ENCODE measurements at regions not wholly inside any gene's neighbourhood (a gene's known extent, or its start where the extent isn't known, plus 50 kb on each side); places are given as distances from the start of the nearest gene placed in this dataset.

DNA sequence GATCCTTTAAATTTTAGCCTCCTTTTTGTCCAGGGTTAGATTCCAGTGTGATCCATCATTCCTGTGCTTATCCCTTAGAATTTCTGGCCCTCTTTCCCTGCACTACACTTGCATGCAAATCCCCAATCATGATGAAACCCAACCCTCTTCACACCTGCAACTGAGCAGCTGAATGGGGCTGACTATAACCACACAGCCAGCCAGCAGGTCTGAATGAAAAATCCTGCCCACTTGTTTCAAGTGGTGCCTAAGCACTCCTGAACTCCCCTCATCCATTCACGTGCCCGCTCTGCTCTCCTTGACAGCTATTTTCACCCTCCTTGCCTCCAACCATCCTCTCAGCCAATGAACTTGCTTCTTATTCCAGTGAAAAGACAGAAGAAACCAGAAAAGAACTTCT, 80.5 kb upstream of the AFF3 start:
- no peak overlapping the region for H3K27ac ChIP-seq (replicated peaks)
- no peak for DNase-seq (ENCODE audit: low read depth in 1 of 2, low spot score in 1 of 2)
- H3K4me3 ChIP-seq (replicated peaks; ENCODE audit: insufficient read depth, low read length) = no peak overlapping the region
- H3K27me3 ChIP-seq (ENCODE audit: insufficient read depth, poor library complexity, severe bottlenecking) = no peaks in the 10 kb centered on the region
- no peak for TF ChIP-seq POLR2AphosphoS5 (IDR thresholded peaks at IDR 0.05; ENCODE audit: low read depth)
- TF ChIP-seq, protein P1, sequence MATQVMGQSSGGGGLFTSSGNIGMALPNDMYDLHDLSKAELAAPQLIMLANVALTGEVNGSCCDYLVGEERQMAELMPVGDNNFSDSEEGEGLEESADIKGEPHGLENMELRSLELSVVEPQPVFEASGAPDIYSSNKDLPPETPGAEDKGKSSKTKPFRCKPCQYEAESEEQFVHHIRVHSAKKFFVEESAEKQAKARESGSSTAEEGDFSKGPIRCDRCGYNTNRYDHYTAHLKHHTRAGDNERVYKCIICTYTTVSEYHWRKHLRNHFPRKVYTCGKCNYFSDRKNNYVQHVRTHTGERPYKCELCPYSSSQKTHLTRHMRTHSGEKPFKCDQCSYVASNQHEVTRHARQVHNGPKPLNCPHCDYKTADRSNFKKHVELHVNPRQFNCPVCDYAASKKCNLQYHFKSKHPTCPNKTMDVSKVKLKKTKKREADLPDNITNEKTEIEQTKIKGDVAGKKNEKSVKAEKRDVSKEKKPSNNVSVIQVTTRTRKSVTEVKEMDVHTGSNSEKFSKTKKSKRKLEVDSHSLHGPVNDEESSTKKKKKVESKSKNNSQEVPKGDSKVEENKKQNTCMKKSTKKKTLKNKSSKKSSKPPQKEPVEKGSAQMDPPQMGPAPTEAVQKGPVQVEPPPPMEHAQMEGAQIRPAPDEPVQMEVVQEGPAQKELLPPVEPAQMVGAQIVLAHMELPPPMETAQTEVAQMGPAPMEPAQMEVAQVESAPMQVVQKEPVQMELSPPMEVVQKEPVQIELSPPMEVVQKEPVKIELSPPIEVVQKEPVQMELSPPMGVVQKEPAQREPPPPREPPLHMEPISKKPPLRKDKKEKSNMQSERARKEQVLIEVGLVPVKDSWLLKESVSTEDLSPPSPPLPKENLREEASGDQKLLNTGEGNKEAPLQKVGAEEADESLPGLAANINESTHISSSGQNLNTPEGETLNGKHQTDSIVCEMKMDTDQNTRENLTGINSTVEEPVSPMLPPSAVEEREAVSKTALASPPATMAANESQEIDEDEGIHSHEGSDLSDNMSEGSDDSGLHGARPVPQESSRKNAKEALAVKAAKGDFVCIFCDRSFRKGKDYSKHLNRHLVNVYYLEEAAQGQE (IDR thresholded peaks at IDR 0.05; ENCODE audit: insufficient replicate concordance, low read depth) = no peak
- no peak for TF ChIP-seq GABPA (IDR thresholded peaks at IDR 0.05; ENCODE audit: low read depth)
- TF ChIP-seq, protein P2, sequence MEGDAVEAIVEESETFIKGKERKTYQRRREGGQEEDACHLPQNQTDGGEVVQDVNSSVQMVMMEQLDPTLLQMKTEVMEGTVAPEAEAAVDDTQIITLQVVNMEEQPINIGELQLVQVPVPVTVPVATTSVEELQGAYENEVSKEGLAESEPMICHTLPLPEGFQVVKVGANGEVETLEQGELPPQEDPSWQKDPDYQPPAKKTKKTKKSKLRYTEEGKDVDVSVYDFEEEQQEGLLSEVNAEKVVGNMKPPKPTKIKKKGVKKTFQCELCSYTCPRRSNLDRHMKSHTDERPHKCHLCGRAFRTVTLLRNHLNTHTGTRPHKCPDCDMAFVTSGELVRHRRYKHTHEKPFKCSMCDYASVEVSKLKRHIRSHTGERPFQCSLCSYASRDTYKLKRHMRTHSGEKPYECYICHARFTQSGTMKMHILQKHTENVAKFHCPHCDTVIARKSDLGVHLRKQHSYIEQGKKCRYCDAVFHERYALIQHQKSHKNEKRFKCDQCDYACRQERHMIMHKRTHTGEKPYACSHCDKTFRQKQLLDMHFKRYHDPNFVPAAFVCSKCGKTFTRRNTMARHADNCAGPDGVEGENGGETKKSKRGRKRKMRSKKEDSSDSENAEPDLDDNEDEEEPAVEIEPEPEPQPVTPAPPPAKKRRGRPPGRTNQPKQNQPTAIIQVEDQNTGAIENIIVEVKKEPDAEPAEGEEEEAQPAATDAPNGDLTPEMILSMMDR (IDR thresholded peaks at IDR 0.05; ENCODE audit: insufficient read depth, low read length) = no peak

DNA sequence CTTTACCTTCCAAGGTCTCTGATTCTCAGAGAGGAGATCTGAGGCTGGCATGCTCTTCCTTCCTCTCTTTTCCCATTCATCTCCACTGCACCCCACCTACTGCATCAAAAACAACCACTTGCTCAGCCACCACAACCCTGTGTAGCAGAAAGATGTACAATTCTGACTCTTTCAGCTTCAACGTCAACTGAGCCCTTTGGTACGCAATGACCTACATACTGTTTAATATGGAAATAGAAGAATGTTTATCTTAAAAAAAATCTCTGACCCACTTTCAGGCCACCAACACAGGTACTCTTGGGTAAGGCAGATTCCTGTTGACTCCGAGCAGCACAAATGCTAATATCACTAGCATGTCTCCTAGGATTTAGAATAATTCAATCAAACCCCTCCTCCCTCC, 76.2 kb upstream of the AFF3 start:
- TF ChIP-seq GABPA (IDR thresholded peaks at IDR 0.05; ENCODE audit: low read depth) = no peak
- TF ChIP-seq, protein P2 (IDR thresholded peaks at IDR 0.05; ENCODE audit: insufficient read depth, low read length) = no peak
- no peak for TF ChIP-seq SPI1 (IDR thresholded peaks at IDR 0.05; ENCODE audit: borderline replicate concordance, low read depth)
- TF ChIP-seq, protein P1 (IDR thresholded peaks at IDR 0.05; ENCODE audit: insufficient replicate concordance, low read depth) = no peak
- no peak for TF ChIP-seq POLR2AphosphoS5 (IDR thresholded peaks at IDR 0.05; ENCODE audit: low read depth)
- Histone ChIP-seq H3K27ac (replicated peaks) (no peak overlapping the region), H3K27me3 (ENCODE audit: insufficient read depth, poor library complexity, severe bottlenecking) (no peaks in the 10 kb centered on the region), H3K4me3 (replicated peaks; ENCODE audit: insufficient read depth, low read length) (no peak overlapping the region)
- DNase-seq (ENCODE audit: low read depth in 1 of 2, low spot score in 1 of 2) = no peak

DNA sequence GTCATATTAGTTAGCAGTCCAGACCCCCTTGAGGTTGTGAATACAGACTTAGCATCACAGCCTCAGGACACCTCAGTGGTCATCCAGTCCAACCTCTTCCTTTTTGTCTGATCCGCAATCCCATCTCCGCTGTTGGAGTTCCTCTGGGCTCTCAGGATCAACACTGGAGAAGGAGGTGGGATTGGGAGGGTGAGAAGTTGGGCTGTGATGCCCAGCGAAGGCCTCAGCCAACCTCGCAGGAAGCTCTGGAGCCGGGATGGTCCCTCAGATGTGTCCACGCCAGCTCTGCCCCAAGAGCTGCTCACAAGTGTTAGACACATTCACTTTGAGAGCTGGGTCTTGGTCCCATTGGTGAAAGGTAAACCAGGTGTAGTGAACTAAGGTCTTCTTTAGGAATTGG, 74.9 kb upstream of the AFF3 start:
- H3K27ac ChIP-seq (replicated peaks) = no peak overlapping the region
- TF ChIP-seq, protein P1 (IDR thresholded peaks at IDR 0.05; ENCODE audit: insufficient replicate concordance, low read depth) = no peak
- TF ChIP-seq POLR2AphosphoS5 (IDR thresholded peaks at IDR 0.05; ENCODE audit: low read depth) (no peak), GABPA (IDR thresholded peaks at IDR 0.05; ENCODE audit: low read depth) (no peak), SPI1 (IDR thresholded peaks at IDR 0.05; ENCODE audit: borderline replicate concordance, low read depth) (no peak)
- TF ChIP-seq, protein P2 (IDR thresholded peaks at IDR 0.05; ENCODE audit: insufficient read depth, low read length) = no peak
- no peak for DNase-seq (ENCODE audit: low read depth in 1 of 2, low spot score in 1 of 2)
- H3K27me3 ChIP-seq (ENCODE audit: insufficient read depth, poor library complexity, severe bottlenecking) = no peaks in the 10 kb centered on the region
- no peak overlapping the region for H3K4me3 ChIP-seq (replicated peaks; ENCODE audit: insufficient read depth, low read length)
